Calu3 (cell line): ENCODE measurements at regions not wholly inside any gene's neighbourhood (a gene's known extent, or its start where the extent isn't known, plus 50 kb on each side); places are given as distances from the start of the nearest gene placed in this dataset.

ENCODE experiments used
- BruUV-seq: library from RNA; stranded (reverse); fragments of 400-500 nt; replicated peaks from 2 replicates; lab custom pipeline; 2021; lab: Mats Ljungman, UMichigan
- CTCF ChIA-PET: fragments of 300-600 bp; sonication (Branson Sonifier 250); formaldehyde crosslinking; loops from one replicate; lab custom pipeline; 2022; ENCODE audit warnings: antibody characterized with exemption; lab: Charles Lee
- DNase-seq: peaks from one replicate; pipeline ENCODE4 v3.0.0; 2022
- H3K27ac Mint-ChIP-seq: one replicate; pipeline ENCODE4 v1.8.0; 2022; ENCODE audit warnings: mixed read lengths; ENCODE audit not compliant: unreplicated experiment
- H3K27me3 Mint-ChIP-seq: one replicate; pipeline ENCODE4 v1.8.0; 2022; ENCODE audit warnings: mixed read lengths; ENCODE audit not compliant: unreplicated experiment
- H3K36me3 Mint-ChIP-seq: one replicate; pipeline ENCODE4 v1.8.0; 2022; ENCODE audit warnings: mild to moderate bottlenecking, moderate library complexity, mixed read lengths; ENCODE audit not compliant: insufficient read depth, unreplicated experiment
- H3K4me1 Mint-ChIP-seq: one replicate; pipeline ENCODE4 v1.8.0; 2022; ENCODE audit warnings: mild to moderate bottlenecking, low read depth, mixed read lengths; ENCODE audit not compliant: unreplicated experiment
- H3K4me3 Mint-ChIP-seq: one replicate; pipeline ENCODE4 v1.8.0; 2022; ENCODE audit warnings: mild to moderate bottlenecking, low read depth, moderate library complexity, mixed read lengths; ENCODE audit not compliant: unreplicated experiment
- H3K9me3 Mint-ChIP-seq: one replicate; pipeline ENCODE4 v1.8.0; 2022; ENCODE audit warnings: low read depth, mixed read lengths; ENCODE audit not compliant: unreplicated experiment
- intact Hi-C: fragments of 100-400 bp; cut with micrococcal nuclease; formaldehyde crosslinking; loops from one replicate; pipeline ENCODE4 v1.10.0; 2022; ENCODE audit not compliant: unreplicated experiment
- TF ChIP-seq, protein P1 (sequence below): fragments of 200-600 bp; IDR thresholded peaks from one replicate; pipeline ENCODE4 v1.8.0; 2022; ENCODE audit warnings: antibody characterized with exemption; ENCODE audit not compliant: unreplicated experiment

DNA sequence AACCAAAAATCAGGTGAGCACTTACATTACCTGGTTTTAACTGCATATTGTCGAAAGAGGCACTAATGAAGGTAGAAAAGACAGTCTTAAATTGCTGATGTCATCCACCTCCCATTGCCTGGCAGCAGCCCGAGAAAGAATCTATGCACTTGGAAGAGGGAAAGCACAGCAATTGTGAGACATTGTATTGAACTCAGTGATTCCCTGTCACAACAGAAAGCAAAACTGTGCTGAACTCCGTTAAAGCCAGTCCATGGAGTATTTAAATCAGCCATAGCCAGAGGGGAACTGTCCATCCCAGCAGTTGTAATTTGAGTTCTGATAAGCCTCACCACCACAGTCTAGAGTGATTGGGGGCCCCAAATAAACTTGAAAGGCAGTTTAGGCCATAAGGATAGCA lies 466.6 kb upstream of the PCDH9 start:
- no peak for DNase-seq
- Mint-ChIP-seq H3K4me3 (no peak overlapping the region), H3K4me1 (no peaks in the 10 kb centered on the region), H3K27me3 (no peaks in the 10 kb centered on the region), H3K36me3 (no peaks in the 10 kb centered on the region), H3K27ac (no peak overlapping the region), H3K9me3 (peaks cover 7% of the 10 kb centered on the region)
- intact Hi-C loops: no loop called here
- BruUV-seq: no TSS peak
- TF ChIP-seq, protein P1, sequence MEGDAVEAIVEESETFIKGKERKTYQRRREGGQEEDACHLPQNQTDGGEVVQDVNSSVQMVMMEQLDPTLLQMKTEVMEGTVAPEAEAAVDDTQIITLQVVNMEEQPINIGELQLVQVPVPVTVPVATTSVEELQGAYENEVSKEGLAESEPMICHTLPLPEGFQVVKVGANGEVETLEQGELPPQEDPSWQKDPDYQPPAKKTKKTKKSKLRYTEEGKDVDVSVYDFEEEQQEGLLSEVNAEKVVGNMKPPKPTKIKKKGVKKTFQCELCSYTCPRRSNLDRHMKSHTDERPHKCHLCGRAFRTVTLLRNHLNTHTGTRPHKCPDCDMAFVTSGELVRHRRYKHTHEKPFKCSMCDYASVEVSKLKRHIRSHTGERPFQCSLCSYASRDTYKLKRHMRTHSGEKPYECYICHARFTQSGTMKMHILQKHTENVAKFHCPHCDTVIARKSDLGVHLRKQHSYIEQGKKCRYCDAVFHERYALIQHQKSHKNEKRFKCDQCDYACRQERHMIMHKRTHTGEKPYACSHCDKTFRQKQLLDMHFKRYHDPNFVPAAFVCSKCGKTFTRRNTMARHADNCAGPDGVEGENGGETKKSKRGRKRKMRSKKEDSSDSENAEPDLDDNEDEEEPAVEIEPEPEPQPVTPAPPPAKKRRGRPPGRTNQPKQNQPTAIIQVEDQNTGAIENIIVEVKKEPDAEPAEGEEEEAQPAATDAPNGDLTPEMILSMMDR: no peak
- CTCF ChIA-PET: no interaction called here

DNA sequence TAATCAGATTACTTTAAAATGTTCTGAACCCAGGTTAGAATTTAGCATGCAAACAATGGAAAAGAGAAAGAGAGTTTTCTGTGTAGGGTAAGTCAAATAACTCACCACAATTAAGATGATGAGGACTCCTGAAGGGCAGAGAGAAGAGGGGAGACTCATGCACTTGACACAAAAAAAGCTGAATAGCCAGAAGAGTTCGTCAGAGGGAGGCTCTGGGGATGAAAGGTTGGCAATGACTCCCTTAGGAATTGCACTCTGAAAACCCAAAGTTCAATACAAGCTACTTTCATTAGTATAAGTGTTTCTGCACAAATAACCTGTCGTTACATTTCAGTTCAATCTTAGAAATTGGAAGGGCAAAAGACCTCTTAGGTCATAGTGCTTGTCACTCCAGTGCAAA lies 434.4 kb upstream of the PCDH9 start:
- H3K4me3 Mint-ChIP-seq: no peak overlapping the region
- CTCF ChIA-PET: interaction anchor here (0.7 kb wide), 1 partner anchor 216 kb away, joined by 3 read pairs; no protein-coding TSS in a partner anchor
- no peaks in the 10 kb centered on the region for H3K9me3 Mint-ChIP-seq
- intact Hi-C loops: no loop called here
- H3K27ac Mint-ChIP-seq: no peak overlapping the region
- H3K27me3 Mint-ChIP-seq: no peaks in the 10 kb centered on the region
- no peak for DNase-seq
- TF ChIP-seq, protein P1: no peak
- H3K4me1 Mint-ChIP-seq: no peaks in the 10 kb centered on the region
- no peaks in the 10 kb centered on the region for H3K36me3 Mint-ChIP-seq
- BruUV-seq: no TSS peak

- no peaks in the 10 kb centered on the region for H3K27me3 Mint-ChIP-seq
- H3K9me3 Mint-ChIP-seq: no peaks in the 10 kb centered on the region
- intact Hi-C loops: no loop called here
- no peak overlapping the region for H3K4me3 Mint-ChIP-seq
- no TSS peak for BruUV-seq
- no peaks in the 10 kb centered on the region for H3K36me3 Mint-ChIP-seq
- no peaks in the 10 kb centered on the region for H3K4me1 Mint-ChIP-seq
- H3K27ac Mint-ChIP-seq: no peak overlapping the region
- TF ChIP-seq, protein P1: no peak
- CTCF ChIA-PET: no interaction called here
- no peak for DNase-seq
These were observed 432.9 kb upstream of the PCDH9 start for GRCh38 chr13:67662997-67663396.

DNA sequence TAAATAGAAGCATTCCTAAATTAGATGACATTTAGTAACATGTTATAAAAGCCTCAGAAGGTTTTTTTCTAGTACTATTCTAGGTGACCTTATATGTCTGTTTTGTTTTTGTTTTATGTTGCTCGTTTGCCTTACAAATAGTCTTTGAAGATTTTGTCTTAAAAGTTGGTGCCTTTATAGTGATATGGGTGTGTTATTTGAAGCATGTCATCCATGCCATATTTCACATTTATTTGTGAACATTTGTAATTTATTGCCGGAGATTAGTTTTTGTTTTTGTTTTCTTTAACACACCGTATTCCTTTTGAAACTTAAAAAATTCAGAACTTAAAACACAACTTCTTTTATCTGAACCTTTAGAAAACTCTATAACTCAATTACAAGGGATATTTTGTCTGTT lies 422.8 kb upstream of the PCDH9 start:
- no TSS peak for BruUV-seq
- no peaks in the 10 kb centered on the region for H3K4me1 Mint-ChIP-seq
- no peak overlapping the region for H3K4me3 Mint-ChIP-seq
- no peak overlapping the region for H3K27ac Mint-ChIP-seq
- TF ChIP-seq, protein P1: no peak
- intact Hi-C loops: no loop called here
- no peak for DNase-seq
- CTCF ChIA-PET: no interaction called here
- no peaks in the 10 kb centered on the region for H3K9me3 Mint-ChIP-seq
- H3K36me3 Mint-ChIP-seq: no peaks in the 10 kb centered on the region
- H3K27me3 Mint-ChIP-seq: no peaks in the 10 kb centered on the region
